Left cardiac atrium (tissue), 4 donors: ENCODE measurements at regions not wholly inside any gene's neighbourhood (a gene's known extent, or its start where the extent isn't known, plus 50 kb on each side); places are given as distances from the start of the nearest gene placed in this dataset.

Experiments
- ATAC-seq, 2 donors: fragments of 200-7000 bp; cut with Tn5 transposase; one replicate each; pipeline ENCODE4 v1.9.1; 2020; ENCODE audit warnings: mild to moderate bottlenecking in 2 of 2, moderate library complexity in 2 of 2
- DNase-seq: peaks from one replicate; pipeline ENCODE4 v3.0.0-alpha.2; 2020
- intact Hi-C, 2 donors: fragments of 100-400 bp; cut with DNase I; formaldehyde crosslinking; loops; one replicate each; pipeline versions ENCODE4 v1.14.1 to v1.15.1; 2022 to 2023
- donor health status: DM: no; HTN: yes; CAD: no.
- donor health status: DM: no; HTN: yes; CAD: no; lungs with severe emphysema.
- donor health status: DM: yes; HTN: yes; CAD: no.
- donor health status: Dilated cardiomyopathy.

- intact Hi-C loops = no loop called here
- DNase-seq = no peak
- ATAC-seq = no peak
Measured at GRCh38 chr2:2947406-2947805, 430.2 kb downstream of the EIPR1 start.

GRCh38 chr2:2942906-2943305, 434.7 kb downstream of the EIPR1 start:
- no peak for DNase-seq
- intact Hi-C loops = no loop called here
- no peak for ATAC-seq

GRCh38 chr2:2942225-2942624, 435.4 kb downstream of the EIPR1 start:
- no peak for ATAC-seq
- DNase-seq = no peak
- intact Hi-C loops = no loop called here

- DNase-seq = no peak
- intact Hi-C loops = no loop called here
- ATAC-seq = no peak
Measured at GRCh38 chr2:2941205-2941604, 436.4 kb downstream of the EIPR1 start.

- no peak for ATAC-seq
Measured at GRCh38 chr2:2940702-2941101, 436.9 kb downstream of the EIPR1 start.

GRCh38 chr2:2940061-2940460, 437.6 kb downstream of the EIPR1 start:
- intact Hi-C loops = no loop called here
- DNase-seq (no peak), ATAC-seq (no peak)

More at GRCh38 chr2:2940702-2941101, 436.9 kb downstream of the EIPR1 start:
- intact Hi-C loops = no loop called here
- no peak for DNase-seq

GRCh38 chr2:2939078-2939795, 438.4 kb downstream of the EIPR1 start:
- ATAC-seq = no peak
- intact Hi-C loops = no loop called here
- no peak for DNase-seq

GRCh38 chr2:2938481-2938880, 439.1 kb downstream of the EIPR1 start:
- no peak for ATAC-seq
- intact Hi-C loops = no loop called here
- no peak for DNase-seq

GRCh38 chr2:2935445-2936149, 442.0 kb downstream of the EIPR1 start:
- intact Hi-C loops = no loop called here
- DNase-seq (no peak), ATAC-seq (no peak)

GRCh38 chr2:2933426-2933825, 444.2 kb downstream of the EIPR1 start:
- DNase-seq (no peak), ATAC-seq (no peak)
- intact Hi-C loops = no loop called here

GRCh38 chr2:2932692-2933305, 444.8 kb downstream of the EIPR1 start:
- DNase-seq (no peak), ATAC-seq (no peak)
- intact Hi-C loops = no loop called here

GRCh38 chr2:2932189-2932588, 445.4 kb downstream of the EIPR1 start:
- no peak for ATAC-seq
- intact Hi-C loops = no loop called here
- DNase-seq = no peak

- ATAC-seq (no peak), DNase-seq (no peak)
- intact Hi-C loops = no loop called here
Measured at GRCh38 chr2:2931318-2932075, 446.1 kb downstream of the EIPR1 start.

GRCh38 chr2:2930841-2931240, 446.8 kb downstream of the EIPR1 start:
- ATAC-seq (no peak), DNase-seq (no peak)
- intact Hi-C loops = no loop called here

GRCh38 chr2:2926858-2927175, 450.8 kb downstream of the EIPR1 start:
- DNase-seq (no peak), ATAC-seq (no peak)
- intact Hi-C loops = no loop called here

- ATAC-seq (no peak), DNase-seq (no peak)
Measured at GRCh38 chr2:2926009-2926857, 451.4 kb downstream of the EIPR1 start.

GRCh38 chr2:2922156-2922555, 455.5 kb downstream of the EIPR1 start:
- ATAC-seq (no peak), DNase-seq (no peak)
- intact Hi-C loops = no loop called here

More at GRCh38 chr2:2926009-2926857, 451.4 kb downstream of the EIPR1 start:
- intact Hi-C loops = no loop called here

- intact Hi-C loops = no loop called here
- ATAC-seq (no peak), DNase-seq (no peak)
Measured at GRCh38 chr2:2921011-2921720, 456.5 kb downstream of the EIPR1 start.
